Activated CD4-positive, alpha-beta T cell treated with anti-CD3 and anti-CD28 coated beads, Interleukin-2, Interleukin-4, amounts not matched to agents 100 ng/mL and 50 ng/mL, durations not matched to agents 16 hours and 8 hours (primary cell): ENCODE measurements at regions not wholly inside any gene's neighbourhood (a gene's known extent, or its start where the extent isn't known, plus 50 kb on each side); places are given as distances from the start of the nearest gene placed in this dataset.

Source experiments
- DNase-seq: peaks from one replicate; pipeline ENCODE4 v3.0.0-alpha.2; 2020; ENCODE audit warnings: low spot score

DNA sequence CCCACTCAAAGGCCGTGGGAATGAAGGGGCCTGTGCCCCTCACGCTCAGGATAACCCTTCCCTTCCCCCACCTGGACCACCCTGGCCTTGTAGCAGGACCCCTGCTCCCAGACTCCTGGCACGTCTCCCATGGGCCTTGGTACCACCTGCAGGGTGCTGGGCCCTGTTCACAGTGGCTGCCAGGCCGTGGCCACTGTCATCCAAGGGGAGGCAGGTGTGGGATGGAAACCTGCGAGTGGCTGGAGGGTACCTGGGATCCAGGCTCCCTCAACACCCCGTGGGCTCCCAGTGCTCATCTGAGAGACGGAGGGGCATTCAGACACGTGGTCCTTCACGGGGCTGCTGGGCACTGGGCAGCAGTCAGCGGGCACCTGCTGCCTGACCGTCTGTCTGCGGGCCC is 75.6 kb upstream of the CIBAR2 start:
- no peak for DNase-seq

DNA sequence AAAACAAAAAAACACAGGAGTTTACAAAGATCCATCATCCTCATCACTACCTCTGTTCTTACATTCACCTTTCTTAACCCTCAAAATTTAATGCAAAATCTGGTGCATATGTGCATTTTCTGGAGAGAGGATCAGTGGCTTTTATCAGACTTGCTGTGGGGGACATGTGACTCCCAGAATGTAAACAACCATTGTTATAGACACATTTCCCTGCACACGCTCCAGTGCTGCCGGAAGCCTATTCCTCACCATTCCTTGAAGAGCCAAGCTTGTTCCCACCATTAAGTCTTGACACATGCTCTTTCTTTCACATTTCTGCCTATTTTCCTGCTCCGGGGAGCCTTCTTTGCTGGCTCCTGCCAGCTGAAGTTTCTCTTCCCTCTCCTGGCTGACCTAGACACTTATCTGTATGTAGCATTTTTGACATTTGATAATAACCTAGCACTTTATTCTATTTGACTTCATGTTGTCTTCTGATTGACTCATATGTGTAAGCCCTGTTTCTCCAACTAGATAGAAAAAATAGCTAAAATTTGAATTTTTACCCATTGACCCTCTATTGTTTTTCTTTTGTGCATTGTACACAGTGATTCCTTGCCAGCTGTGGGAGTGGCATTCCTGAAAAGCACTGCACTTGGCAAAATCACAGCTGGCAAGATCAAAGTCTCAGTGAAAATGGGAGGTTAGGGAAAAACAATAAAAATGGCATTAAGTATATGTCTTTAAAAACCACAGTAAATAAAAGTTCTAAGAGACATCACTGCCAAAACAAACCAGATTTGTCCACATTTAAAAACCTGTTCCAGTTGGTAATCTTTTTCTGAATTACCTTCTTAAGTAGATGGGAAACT is 76.8 kb upstream of the CIBAR2 start:
- DNase-seq: no peak

DNA sequence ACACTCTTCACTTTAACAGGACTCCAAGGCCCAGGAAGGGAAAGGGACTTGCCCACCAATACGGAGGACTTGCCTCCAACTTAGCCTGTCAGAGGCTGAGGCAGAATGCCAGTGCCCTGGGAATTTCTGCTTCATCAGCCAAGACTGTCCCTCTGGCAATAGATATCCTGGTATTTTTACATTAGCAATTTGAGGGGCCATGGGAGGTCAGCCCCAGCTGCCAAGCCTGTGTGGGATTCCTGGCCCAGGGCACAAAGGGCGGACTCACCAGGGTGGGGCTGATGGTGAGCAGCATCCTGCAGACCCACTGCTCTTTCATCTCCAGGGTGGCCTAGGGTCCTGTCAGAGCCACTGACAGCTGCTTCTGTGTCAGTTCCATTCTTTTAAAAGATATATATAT is 78.3 kb upstream of the CIBAR2 start:
- no peak for DNase-seq

DNA sequence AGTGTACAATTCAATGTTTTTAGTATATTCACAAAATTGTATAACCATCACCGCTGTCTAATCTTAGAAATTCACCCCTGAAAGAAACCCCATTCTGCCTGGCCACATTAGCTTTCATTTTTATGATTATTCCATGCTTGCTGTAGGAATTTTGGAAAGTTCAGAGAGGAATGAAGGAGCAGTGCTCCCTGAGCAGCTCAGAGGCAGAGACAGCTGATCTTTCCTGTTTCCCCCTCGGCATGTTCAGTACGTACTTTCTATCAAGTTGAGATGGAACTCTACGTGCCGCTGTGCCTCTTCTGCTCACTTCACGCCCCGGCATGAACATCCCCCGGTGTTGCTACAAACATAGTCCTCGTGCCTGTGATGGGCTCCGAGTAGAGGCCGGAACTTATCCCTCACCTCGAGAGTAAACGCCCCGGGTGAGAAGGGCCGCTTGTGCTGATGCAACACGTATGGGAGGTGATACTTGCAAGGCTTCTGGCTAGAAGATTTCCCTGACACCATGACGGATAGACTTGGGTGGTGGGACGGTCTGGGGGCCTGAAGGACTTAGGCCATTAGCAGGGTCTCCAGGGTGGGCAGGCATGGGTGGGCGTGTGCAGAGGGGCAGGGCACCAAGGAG is 79.2 kb upstream of the CIBAR2 start:
- no peak for DNase-seq

DNA sequence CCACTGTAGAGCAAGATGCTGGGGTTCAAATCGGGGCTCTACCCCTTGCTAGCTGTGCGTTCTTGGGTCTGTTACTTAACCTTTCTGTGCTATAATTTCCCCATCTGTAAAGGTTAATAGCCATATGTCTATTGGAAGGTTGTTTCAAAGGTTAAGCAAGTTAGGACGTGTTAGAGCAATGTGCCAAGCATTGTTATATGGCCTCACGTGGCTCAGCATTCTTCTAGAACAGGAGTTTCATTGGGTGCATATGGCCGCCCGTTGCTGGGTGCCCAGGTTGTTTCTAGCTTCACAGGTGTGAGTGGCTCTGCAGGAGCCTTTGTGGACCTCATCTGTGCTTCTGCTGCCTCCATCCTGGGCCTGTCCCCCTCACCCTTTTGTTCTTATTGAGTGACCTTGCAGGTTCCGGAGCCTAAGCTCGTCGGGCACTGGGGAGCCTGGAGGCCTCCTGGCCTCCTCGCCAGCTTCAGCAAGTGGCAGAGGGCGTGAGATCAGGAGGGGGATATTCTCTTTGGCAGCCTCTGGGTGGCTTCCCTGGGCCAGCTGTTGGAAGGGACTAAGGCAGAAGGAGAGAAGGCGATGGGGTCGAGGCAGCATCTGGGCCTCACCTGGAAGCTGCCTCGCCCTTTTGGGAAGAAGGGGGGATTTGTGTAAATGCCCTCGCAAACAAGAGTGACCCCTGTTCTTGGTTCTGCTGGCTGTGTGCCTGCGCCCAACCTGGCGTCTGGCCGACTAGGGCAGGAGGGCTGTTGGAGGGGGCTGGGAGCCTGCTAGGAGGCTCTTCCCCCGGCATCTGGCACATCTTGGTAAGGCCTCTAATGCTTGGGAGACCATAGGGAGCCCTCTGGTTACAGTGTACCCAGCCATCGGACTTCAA is 80.2 kb upstream of the CIBAR2 start:
- no peak for DNase-seq

DNA sequence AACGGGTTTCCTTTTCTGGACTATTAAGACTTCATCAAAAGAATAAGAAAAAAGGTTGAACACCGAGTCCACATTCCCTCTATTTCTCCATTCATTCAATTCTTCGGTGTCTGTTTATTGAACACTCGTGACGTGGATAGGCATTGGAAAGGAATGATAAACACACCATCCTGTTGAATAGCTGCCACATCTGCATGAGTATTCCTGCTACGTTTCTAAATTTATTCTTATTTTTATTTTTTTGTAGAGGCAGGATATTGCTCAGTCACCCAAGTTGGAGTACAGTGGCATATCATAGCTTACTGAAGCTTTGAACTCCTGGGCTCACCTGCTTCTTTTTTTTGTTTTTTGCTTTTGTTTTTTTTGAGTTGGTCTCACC is 80.8 kb upstream of the CIBAR2 start:
- DNase-seq: no peak

DNA sequence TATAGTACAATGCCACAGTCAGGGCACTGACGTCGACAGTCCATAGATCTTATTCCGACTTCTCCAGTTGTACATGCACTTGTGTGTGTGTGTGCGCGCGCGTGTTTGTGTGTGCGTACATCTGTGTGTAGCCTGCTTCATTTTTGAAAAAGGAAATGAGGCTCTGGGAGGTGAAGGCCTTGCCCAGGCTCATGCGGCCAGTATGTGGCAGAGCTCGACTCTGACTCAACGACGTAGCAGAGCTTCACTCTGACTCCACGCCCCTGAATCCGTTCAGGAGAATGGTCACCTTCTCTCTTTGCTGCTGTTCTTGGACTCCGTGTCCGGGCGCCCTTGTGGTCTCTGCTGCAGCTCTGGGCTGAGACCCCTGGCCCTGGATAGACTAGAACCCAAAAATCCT is 81.6 kb upstream of the CIBAR2 start:
- no peak for DNase-seq

DNA sequence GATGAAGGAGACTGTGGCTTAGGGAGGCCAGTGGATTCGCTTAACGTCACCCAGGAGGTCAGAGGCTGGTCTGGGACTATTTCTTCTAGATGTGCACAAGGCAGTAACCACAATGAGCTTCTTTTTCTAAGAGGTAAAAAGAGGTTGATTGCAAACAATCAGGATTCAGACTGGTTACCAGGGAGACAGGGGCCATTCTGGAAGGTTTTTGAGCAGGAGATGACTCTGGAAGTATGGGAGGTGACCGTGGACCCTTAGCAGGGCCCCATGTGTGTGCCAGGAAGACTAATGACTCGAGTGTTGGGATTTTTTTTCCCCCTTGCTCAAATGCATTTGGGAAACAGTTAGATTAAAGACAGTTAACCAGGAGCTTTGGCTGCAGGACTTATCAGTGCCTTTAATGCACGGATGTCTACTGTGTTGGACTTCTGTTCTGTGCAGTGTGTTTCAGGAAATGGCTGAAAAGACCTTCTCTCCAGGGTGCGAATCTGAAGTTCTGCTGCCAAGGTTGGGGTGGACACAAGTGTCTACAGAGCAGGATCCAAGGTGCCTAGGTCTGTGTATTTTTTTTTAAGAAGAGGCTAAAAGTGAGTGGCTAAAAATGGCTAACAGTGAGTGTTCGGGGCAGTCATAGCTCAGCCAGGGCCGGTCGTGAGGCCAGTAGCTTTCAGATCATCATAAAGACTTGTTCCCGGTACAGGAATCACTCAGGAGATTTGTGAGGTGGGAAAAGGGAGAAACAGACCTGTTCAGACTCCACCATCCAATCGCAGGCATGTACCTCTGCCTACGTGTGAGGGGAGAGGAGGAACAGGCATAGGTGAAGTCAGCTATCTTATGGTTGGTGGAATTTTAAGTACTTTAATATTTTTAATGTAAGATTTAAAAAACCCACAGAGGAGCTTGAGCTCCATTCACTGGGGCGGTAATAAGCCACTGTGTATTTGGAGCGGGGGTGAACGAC is 82.3 kb upstream of the CIBAR2 start:
- DNase-seq: no peak

DNA sequence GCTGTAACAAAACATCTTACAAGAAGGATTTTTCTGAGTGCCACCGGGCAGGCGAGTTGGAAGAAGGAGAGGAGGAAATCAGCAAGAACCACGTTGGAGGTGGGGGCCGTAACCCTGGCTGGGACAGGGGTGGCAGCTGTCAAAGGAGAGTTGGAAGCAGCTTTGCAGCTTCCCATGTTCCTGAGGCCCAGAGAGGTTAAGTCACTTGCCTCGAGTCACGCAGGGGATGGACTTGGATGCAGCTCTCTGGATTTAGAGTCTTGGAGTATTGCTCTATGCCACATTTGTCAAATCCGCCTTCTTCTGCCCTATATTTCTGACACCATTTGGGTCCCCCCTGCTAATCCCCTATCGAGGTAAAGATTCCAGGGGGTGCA is 83.0 kb upstream of the CIBAR2 start:
- DNase-seq: no peak

DNA sequence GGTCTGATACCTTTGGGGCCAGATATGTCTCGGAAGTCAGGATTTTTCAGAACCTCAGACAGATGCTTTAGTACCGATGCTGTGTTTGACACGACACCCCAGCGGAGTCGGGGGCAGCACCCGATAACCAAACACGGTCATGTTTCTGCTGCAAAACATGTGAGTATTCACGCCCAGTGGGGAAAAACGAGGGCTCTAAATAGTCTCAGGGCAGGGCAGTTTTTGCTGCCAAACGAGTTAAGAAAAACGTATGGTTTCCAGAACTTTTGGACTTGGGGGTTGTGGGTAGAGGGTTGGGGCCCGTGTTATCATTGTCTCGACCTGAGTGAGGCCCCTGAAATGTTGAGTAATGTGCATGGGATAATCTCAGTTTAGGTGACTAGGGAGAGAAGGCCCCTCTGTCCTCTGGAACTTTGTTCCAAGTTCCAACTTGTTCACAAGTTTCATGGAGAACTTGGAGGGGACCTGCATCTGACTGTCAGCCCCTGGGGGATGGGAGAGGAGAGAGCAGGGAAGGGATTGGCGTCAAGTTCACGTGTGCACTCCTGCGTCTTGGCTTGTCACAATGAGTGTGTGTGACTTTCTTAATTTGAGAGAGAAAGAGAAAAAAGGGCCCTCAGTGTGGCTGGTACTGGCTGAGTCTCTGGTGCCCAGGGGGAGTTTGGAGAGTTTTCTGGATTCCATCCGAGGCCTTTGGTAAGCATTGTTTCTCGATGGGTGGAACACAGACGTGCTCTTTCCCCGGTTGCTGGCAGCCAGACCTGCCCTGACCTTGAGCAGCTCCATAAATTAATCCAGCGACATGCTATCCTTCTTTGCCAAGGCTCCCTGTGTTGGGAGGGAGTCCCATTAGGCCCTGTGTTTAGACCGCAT is 83.9 kb upstream of the CIBAR2 start:
- DNase-seq: no peak

DNA sequence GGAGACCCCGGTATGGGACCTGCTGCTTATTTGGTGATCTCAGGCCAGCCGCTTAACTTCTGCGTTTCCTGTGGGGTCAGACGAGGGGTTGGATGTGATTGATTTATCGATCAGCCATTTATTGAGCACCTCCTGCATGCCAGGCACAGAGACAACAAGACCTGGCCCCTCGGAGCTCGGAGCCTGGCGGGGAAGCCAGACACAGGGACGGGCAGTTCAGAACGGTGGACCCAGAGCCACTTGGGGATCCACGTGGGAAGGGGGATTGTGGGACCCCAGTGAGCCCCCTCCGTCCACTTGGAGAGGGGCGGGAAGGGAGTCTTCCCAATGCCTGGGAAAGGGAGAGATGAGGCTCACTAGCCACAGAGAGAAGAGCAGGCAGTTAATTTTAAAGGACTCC is 84.7 kb upstream of the CIBAR2 start:
- no peak for DNase-seq

DNA sequence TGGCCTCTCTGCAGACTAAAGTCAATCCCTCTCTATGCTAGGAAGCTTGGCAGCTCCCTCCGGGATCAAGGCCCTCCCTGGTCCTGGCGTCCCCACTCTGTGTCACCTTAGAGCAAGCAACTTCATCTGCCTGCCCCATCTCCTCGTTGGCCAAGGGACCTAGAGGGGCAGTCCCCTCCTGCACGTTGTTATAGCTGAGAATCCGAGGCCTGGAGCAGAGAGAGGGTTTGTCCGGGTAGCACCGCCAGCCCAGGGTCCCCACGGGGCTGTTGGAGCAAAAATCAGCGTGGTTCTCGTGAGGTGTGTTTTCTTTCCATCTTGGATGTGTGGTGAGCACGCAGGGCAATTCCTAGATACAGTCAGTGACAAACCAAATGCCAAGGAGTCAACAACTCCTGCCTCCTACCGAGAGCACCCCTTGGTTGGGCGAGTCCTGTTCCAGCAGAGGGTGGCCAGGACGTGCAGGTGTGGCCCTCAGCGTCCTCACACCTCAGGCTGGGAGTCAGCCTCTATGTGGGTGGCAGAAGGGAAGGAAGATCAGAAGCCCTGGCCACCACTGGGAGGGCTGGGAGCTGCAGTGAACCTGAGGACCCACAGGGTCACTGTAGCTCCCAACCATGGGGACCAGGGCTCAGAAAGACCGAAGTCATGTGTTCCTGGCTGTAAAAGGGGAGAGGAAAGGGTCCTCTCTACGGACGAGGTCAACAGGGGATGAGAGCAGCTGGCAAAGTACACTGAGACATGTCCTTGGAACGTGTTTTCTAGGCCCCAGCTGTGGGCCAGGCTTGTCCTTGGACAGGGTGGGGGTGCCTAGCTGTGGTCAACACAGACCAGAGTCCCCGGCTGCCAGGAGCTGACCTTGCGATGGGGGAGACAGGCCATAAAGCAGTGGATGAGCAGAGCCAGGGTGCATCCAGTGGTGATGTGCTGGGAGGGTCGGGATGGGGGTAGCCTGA is 85.6 kb upstream of the CIBAR2 start:
- no peak for DNase-seq

DNA sequence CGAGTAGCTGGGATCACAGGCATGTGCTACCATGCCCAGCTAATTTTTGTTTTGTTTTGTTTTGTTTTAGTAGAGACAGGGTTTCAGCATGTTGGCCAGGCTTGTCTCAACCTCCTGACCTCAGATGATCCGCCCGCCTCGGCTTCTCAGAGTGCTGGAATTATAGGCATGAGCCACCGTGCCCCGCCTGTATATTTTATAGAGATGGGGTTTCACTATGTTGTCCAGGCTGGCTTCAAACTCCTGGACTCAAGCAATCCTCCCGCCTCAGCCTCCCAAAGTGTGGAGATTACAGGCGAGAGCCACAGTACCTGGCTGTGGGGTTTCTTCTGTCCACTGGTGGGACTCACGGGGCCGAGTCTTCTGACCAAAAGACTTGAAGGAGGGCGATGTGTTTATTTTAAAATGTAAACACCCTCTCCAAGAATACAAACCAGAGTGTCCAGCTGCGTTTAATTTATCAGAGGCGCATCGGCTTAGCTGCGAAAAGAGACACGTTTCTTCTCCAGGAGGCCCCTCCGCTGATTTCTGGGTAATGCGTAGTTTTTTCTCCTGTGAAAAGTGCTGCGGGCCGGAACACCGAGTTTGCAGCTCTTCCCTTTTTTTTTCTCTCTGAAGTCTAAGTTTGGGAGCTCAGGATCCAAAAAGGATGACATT is 86.9 kb upstream of the CIBAR2 start:
- no peak for DNase-seq

DNA sequence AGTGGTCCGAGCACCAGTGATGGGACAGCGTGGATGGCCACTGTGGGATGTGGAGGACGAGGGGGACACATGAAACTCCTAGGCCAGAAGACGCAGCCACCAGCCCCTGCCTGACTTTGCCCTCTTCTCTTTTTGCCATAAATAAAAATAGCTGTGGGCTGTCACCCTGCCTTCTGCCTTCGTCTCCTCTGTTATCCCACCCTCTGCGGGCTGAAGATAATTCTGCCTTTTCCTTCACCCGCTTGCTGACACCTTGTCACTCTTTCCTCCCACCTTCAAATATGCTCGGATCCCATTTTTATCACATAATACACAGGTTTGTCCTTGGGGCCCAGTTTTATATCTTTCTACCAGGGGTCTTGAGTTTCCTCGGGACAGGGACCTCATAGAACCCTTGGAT is 87.6 kb upstream of the CIBAR2 start:
- DNase-seq: no peak

DNA sequence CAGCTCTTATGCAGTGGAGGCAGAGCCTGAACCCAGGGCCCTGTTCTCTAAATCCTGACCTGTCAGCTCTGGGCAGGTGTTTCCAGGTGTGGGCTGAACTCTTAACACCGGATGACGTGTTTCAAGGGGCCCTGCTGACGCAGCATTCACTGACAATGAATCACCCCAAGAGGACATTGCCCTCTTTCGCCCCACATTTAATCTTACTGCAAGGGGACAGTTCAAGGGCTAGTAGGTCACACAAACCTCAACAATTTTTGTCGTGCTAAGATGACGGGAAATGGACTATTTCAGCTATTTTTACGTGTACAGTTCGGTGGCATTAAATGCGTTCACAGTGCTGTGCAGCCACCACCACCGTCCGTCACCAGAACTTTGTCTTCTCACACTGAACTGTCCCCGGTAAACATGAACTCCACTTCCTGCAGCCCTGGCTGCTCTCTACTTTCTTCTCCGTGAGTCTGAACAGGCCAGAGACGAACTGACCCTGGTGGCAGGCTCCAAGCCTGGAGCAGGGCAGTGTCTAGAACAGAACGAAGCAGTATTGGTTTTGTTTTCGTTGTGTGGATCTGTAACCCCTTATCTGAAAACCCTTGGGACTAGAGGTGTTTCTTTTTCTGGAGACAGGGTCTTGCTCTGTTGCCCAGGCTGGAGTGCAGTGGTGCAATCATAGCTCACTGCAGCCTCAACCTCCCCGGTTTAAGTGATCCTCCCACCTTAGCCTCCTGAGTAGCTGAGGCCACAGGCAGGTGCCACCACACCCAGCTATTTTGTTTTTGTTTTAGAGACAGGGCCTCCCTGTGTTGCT is 88.4 kb upstream of the CIBAR2 start:
- DNase-seq: no peak

DNA sequence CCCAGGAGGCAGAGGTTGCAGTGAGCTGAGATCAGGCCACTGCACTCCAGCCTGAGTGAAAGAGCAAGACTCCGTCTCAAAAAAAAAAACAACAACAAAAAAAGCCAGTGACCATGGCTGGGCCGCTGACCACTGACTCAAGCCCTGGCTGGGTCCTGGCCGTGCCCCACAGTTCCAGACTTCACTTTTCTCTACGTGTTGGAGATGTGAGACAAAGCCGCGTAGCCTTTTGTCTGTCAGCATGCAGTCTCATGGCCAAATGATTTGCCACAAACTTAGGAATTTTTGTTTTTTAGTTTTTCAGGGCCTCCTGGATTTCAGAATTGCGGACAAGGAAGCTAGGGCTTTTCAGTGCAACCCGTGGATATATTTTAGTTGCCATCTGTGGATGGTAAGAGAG is 89.3 kb upstream of the CIBAR2 start:
- no peak for DNase-seq

DNA sequence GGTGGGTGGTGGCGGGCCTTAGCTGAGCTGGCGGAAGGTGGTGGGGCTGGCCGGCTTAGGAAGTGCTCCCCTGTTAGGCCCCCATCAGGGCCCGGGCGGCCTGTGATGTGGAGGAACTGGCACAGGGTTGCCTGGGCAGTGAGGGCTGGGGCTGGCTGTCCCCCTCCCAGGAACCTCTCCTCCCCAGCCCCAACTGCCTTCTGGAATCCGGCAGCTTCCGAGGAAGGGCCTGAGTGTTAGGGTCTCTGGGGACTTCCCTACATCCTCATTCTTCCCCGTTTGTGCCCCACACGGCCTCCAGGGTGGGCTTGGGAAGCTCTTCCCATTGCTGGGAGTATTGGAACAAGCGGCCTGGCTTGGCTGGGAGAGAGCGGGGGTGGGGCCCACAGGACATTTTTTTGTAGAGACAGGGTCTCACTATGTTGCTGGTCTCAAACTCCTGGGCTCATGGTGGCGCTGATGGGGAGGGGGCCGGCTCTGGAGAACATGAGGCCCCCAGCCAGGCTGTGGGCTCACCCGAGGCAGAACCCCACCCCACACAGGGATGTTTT is 89.9 kb upstream of the CIBAR2 start:
- no peak for DNase-seq
